ENCODE measurements at regions not wholly inside any gene's neighbourhood (a gene's known extent, or its start where the extent isn't known, plus 50 kb on each side); places are given as distances from the start of the nearest gene placed in this dataset.

GRCh38 chr16:54231336-54231735 lies 55.3 kb downstream of the IRX3 start:
- TF ChIP-seq CTCF (IDR thresholded peaks at IDR 0.05; ENCODE audit: extremely low read depth in 1 of 2, insufficient read depth in 1 of 2, low read depth in 1 of 2, low read length in 2 of 2) = no peak
- TF ChIP-seq EZH2 (IDR thresholded peaks at IDR 0.05; ENCODE audit: borderline replicate concordance, low read depth, low read length, severe bottlenecking) = no peak
- TF ChIP-seq POLR2A (IDR thresholded peaks at IDR 0.05; ENCODE audit: low read depth, low read length) = no peak
- no peak for TF ChIP-seq POLR2AphosphoS5 (IDR thresholded peaks at IDR 0.05; ENCODE audit: insufficient read depth, low read depth, low read length)
- TF ChIP-seq MAX (IDR thresholded peaks at IDR 0.05; ENCODE audit: insufficient read depth, insufficient read length) = no peak
- TF ChIP-seq MYC (IDR thresholded peaks at IDR 0.05; ENCODE audit: low read depth, low read length) = no peak
- TF ChIP-seq FOS (IDR thresholded peaks at IDR 0.05; ENCODE audit: borderline replicate concordance, insufficient read depth, low read length) = no peak
- TF ChIP-seq JUN (IDR thresholded peaks at IDR 0.05; ENCODE audit: borderline replicate concordance, insufficient read depth, insufficient read length, low read depth) = no peak

All from endothelial cell of umbilical vein (primary cell).